Effector CD8-positive, alpha-beta T cell (primary cell): ENCODE measurements at regions not wholly inside any gene's neighbourhood (a gene's known extent, or its start where the extent isn't known, plus 50 kb on each side); places are given as distances from the start of the nearest gene placed in this dataset.
"Not testable (repeated sequence)": the region's sequence is repeated elsewhere in the genome, so short reads cannot be mapped to it uniquely, and the experiment has no call there.

ENCODE experiments used
- DNase-seq: peaks from one replicate; lab custom pipeline; 2025; lab: John Stamatoyannopoulos, UW

DNA sequence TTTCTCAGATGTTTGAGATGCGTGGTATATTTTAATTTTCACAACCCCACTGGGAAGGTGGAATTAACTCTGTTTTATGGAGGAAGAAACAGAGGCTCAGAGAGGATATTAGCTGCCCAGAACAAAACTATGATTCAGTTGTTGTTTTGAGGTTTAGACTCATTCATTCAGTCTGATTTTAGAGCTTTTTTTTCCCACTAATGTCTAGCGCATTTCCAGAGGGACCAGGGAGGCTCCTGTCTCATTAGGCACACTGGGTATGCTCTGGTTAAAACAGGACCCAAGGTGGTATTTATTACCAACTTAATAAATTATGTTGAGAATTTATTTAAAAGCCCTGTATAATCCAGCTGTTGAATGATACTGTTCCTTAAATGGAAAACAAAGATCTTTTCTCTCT, 272.0 kb upstream of the RGMA start:
- DNase-seq, result no peak

DNA sequence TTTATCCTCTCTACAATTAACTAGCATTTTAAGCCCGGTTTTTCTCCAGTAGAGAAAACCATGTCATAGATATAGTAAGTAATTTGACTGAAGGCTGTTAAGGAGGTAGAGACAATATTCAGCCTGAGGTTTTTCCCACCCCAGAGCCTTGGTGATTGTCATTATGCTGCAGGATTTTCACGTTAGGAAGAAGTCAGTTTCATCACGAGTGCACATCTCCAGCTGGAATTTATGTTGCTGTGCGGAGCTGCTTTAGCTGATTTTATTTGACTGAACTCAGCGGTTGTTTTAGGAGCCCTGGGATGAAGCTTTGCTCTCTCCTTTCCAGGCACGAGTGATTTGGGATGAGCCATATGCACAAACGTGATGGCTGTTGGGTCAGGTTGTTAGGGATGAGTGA, 271.3 kb upstream of the RGMA start:
- DNase-seq, result no peak

DNA sequence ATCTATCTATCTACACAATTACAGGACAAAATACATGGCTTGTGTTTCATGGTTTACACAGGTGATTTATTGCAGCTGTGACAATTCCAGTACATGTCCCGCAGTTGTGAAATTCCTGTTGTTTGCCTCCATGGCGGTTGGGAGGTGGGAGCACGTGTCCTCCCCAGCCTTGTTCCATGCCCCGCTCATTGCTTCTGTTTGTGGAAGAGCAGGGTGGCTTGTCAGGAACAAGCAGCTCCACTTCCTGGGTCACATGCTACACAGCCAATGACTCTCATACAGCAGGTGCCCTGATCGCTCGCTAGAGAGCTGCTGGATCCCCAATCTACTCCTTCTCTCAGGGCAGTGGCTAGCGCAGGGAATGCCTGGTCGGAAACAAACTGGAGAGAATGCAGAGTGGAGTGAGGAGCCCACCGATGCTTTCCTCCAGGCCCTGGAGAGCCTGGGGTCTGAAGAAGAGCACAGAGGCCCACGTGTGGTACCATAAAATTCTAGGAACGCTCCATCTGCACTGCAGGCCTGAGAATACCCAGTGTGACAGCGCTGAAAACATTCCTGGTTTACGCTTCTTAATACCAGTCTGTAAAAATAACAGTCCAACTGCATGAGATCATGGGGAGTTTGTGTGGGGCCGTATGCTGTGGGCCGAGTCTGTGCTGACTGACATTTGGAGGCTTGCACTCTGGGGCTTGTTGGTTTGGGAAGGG, 270.6 kb upstream of the RGMA start:
- no peak for DNase-seq

DNA sequence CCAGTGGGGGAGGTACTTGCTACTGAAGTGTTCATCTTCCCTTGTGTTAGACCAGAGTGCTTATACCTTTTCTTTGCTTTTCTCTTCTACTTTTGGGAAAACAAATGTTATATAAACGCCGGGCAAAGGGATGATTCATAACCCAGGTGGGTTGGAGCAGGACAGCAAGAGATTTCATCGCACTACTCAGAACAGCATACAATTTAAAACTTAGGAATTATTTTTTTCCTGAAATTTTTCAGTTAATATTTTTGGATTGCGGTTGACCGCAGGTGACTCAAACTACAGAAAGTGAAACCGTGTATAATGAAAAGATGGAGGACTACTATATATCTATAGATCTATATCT, 270.0 kb upstream of the RGMA start:
- DNase-seq, result no peak

DNA sequence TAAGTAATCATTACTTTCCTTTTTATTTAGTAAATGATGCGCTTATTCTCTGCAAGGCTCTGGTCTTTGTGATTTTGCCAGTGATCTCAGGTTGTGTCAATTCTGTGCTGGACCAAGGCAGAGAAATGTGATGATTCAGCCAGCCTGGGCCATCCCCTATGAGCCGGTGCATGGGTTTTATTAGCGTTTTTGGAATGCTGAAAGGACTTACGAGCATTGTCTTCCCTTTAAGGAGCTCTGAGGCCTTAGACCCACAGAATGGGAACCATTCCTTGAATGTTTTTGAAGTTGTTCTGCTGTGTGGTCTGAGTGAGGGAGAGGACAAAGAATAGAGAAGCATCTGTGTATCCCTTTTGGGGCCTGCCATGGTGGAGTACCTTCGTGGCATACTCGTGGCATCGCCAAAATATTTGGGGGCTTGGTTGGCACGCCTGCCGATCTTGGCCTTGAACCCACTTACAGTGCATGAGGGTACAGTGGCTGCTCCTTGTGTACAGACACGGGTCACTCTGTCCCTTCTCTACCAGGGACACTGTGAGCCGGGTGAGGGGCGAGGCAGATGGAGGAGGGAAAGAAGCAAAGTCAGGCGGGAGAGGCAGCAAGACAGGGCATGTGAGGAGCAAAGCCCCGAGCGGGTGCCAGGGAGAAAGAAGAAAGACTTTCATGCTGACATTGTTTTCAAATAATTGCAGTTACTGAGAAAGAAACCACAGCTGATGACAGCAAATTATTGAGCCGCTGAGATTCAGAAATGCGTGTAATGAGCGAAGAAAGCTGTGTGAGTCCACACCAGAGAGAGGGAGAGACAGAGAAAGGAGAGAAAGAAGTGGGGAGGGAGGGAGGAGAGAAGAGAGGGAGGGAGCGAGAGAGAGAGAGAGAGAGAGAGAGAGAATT, 269.4 kb upstream of the RGMA start:
- DNase-seq, result no peak

DNA sequence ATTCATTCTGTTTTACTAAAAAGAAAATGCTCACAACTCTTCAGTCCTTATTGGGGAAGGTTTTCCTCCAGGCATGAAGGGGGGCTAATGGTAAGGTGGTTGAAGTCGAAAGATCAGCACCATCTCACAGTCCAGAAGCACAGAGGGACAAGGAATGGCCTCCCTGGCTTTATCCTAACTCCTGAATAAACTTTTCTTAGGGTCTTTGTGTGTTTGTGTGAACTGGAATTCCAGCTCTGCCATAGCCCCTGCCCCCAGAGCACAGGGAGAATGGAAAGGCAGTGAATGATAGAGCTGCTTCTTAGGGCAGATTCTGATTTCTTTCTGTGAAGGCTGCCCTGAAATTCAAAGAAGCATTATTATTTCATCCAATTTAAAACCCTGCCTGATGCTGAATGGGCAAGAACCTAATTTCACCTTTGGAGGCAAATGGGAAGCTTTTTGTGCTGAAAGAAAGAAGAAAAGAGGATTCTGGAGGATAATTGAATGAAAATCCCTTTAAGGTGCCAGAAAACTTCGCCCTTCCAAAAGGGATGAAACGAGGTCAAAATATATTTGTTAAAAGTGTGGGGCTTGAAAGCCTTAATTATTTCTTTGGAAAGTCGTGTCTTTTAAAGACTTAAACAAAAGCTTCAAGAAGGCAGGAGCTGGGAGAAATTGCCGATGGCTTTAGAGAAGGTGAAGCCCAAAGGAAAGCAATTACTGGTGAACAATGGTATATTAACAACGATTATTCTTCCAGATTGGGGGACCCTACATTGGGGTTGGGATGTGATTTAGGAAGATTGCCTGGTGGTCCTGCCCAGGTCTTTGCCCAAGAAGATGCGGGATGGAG, 259.9 kb upstream of the RGMA start:
- no peak for DNase-seq

DNA sequence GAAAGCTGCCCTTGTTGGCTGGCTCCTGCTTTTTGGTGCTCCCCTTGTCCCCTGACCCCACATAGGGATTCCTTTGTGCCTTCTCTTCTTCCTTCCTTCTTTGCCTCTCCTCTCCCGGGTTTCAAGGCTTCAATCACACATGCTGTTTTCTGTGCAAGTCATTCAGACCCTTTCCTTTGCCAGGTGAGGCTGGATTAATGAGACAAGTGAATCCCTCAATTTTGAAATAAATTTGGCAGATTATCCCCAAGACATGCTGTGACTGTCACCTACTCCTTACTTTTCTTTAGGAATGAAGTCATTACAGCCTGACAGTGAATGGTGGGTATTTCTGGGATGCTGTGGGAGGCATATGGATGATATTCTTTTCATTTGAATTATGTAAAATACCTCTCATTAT, 259.0 kb upstream of the RGMA start:
- no peak for DNase-seq

DNA sequence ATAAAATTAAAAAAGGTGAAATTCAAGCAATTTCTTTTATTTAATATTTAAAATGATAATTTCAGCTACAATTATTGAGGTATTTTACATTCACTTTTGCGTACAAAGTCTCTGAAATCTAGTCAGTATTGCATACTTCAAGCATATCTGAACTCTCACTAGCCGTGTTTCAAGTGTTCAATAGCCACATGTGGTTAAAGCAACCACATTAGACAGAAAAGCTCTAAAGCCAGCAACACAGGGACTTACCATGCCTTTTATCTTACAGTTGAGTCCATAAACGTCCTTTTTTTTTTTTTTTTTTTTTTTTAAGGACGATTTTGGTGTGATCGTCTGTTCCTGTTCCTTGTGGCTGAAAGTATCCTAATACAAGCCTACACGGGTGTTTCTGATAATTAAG, 257.0 kb upstream of the RGMA start:
- DNase-seq, result no peak

DNA sequence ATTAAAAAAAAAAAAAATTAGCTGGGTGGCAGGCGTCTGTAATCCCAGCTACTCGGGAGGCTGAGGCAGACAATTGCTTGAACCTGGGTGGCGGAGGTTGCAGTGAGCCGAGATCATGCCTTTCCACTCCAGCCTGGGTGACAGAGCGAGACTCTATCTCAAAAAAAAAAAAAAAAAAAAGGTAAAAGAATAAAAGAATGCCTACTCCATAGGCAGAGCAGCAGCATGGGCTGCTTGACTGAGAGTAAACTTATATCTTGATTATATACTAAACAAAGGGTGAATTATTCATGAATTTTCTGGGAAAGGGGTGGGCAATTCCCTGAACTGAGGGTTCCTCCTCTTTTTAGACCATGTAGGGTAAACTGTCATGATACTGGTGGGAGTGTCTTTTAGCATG, 254.4 kb upstream of the RGMA start:
- DNase-seq, result not testable (repeated sequence)

DNA sequence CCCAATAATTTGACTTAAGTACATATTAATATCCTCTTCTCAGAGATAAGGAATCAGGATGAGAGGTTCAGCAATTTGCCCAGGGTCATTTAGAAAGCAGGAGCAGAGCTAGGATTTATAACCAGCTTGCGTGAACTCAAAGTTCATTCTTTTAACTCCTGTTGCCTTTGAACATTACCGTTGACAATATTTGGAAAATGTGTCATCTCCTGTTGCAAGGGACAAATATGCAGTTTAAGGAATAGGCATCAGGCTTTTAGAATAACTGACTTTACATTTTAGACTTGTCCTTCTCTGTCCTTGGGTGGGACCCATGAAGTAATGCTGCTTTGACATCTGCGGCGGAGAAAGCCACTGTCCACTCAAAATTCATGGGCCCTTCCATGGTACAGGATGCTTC, 252.2 kb upstream of the RGMA start:
- DNase-seq, result no peak

DNA sequence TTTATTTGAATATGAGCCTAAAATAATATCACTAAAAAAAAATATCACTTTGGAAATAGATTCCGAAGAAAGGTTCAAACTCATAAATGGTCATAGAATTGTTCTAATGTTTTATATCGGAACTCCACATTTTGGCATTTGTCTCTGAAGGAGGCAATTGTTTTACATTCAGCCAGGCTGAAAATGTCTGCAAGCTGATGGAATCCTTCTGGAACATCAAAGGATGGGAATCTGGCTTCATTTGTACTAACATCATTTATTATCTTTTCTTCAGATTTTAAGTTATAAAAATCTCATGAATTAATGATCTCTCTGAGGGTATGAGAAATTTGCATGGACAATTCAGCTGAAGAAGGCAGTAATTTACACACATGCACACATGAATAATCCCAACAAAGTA, 251.4 kb upstream of the RGMA start:
- DNase-seq, result no peak

DNA sequence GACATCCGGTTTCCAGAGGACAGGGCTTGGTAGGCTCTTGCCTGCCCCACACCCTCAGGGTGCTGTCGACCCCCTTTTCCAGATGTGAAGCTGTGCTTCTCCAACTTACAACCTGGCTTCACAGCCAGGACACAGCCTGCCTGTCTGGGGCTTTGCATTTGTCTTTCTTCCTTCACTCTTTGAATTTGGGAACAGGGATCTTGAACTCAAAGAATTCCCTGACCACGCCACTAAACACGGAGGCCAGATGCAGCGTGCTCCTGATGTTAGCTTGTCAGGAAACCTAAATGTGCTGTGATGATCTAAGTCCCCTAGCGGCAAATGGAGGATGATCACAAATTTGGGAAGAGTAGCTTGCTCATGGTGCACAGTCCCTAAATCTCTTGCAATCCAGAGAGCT, 244.8 kb upstream of the RGMA start:
- no peak for DNase-seq

DNA sequence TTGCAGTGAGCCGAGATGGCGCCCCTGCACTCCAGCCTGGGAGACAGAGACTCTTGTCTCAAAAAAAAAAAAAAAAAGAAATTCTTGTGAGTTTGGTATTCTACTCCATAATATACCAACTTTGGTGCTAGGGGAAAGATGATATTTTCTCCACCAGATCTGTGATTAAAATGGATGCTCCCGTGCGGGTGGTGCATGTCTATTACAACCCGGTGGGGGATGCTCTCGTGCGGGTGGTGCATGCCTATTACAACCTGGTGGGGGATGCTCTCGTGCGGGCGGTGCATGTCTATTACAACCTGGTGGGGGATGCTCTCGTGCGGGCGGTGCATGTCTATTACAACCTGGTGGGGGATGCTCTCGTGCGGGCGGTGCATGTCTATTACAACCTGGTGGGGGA, 244.1 kb upstream of the RGMA start:
- DNase-seq, result not testable (repeated sequence)

DNA sequence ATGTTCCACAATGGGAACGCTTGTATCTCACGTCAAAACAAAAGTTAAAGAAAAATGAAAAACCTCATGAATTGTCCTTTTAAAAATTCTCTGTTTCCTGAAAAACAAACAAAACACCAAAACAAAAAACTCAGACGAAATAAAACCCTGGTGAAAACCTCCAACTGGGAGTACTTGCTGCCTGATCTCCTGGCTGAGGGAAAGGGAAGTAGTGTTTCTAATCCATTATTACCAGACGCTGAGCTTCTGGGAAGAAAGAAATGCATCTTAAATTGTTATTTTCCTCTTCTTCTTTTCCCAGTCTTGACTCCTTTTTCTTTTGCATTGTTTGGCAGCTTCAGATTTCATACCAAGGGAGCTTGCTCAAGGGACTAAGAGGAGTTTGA, 243.2 kb upstream of the RGMA start:
- no peak for DNase-seq

DNA sequence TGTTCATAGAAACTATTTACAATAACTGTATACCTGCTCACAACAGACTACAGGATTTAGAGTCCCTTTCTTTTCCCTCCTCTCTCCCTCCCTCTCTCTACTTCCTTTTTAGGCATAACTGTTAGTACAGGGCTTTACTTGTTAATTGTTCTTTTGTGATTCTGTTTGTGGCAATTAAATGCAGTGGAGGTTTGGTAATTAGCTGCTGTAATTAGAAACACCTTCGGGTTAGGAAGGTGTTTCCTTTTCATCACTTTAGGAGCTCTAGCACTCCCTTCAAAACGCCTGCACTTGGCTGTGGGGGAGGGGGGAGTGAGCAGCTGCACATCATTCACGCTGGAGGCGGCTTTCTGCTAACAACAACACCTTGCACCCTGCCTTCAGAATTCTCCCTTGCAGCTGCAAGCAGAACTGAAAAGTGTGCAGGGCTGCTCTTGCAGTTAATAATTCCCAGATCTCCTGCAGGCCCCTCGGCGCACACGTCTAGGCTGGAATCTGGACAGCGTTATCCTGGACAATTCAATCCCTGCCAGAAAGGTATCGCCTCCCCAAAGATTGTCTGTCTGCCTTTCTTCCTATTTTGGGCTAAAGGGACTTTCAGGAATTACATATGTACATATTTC, 242.6 kb upstream of the RGMA start:
- no peak for DNase-seq

DNA sequence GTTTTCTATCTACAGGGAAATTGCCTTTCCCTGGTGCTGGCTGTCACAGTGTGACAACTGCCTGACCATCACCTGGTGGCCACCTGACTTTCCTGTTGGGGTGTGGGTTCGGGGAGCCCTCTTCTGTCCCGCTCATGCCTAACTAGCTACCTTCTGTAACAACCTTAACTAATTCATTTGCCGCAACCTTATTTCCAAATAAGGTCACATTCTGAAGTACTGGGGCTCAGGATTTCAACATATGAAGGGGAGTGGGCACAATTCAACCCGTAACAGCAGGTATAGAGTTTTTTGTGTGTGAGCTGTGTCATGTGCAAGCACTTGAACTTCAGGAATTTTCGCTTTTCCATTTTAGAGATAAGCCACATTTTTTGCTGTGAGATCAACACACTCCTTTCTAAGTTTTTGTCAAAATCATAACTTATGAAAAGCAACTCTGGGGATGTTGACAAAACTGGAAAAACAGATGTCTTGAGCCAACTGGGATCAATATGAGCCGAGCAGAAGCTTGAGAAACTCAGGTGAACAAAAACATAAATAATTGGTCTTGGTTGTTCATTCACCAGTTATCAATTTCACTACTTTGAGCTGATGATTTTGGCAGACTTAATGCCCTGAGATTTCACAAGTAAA, 242.0 kb upstream of the RGMA start:
- no peak for DNase-seq

DNA sequence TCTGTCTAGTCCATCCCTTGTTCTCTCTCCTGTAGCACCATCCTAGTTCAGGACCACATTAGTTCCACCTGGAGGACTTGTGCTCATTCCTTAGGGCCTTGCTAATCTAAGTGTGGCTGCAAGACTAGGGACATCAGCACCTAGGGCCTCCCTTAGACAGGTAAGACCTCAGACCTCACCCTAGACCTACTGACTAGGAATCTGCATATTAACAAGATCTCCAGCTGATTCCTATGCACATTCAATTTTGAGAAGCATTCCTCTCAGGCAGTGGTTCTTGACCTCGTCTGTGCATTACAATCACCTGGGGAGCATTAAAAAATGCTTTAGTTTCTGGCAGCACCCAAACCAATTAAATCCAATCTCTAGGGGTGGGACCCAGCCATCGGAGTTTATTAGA, 238.4 kb upstream of the RGMA start:
- DNase-seq, result no peak

DNA sequence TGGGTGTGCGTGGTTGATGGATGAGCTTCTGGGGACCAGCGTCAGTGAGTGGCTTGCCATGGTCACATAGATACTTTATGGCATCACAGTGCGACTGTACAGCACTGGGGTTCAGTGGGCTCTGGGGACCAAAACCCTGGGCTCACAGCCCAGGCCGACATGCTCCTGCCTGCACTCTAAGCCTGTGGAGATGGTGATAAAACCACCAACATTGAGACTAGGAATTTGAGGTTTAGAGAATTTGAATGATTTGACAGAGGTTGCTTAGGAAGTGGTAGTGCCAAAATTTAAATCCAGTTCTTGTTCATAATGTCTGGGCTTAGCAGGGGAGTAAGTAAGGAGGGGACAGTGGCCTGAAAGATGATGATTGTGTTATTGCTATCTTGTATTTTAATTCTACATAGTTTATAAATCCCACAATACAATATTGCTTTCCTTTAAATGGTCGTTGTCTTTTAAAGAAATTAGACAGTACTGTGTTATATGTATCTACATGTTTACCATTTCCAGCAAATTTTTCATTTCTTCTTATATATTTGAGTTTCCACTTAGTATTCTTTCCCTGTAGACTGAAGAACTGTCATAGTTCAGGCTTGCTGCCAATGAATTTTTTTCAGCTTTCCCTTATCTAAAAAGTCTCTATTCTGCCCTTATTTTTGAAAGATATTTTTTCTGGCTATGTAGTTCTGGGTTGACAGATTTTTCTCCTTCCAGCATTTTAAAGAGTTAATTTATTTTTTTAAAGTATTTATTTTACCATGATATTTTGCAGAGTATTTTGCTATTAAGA, 235.4 kb upstream of the RGMA start:
- no peak for DNase-seq

DNA sequence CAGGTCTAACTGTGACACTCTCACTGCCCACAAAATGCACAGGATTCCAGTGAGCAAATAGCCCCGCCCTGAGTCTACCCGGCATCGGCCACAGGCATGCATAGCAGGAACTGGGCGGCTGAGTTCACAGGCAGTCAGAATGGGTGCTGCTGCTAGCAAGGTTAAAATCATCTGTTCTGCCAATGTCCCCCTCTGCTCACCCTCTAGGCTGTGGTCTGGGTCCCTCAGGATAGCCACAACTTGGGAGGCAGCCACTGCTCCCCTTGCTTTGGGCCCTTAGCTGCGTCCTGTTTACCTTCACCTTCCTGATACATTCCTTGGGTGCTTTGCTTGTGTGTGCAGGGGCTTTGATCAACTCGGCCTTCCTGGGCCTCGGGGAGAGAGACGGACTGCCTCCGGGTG, 232.9 kb upstream of the RGMA start:
- no peak for DNase-seq

DNA sequence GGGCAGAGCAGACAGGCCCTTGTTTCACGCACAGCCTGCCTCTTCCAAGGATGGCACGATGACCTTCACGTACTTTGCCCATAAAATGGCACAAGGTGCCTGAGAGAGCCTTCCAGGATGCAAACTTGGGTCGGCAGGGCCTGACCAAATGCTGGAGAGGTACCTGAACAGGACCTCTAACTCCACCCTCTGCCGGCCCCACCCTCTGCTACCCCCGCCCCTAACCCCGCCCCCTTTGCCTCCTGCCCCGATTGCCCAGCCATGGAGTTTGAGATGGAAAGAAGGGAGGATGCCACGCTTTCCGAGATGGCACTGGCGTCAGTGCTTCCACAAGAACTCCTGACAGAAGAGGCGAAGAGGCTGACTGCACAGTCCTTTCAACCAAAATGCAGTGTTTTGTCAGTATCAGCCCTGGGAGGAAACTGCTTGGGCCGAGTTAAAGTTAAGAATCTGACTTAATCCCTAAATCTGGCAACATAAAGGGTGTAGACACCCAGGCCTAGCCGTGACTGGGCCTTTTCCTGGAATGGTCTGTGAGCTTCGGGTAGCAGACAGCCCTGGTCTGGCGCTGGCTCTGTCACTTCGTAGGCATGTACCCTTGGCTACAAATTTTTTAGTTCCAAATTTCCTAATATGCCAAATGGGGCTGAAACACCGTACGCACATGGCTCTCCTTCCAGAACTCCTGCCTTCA, 230.3 kb upstream of the RGMA start:
- no peak for DNase-seq
